Upper lobe of right lung (tissue), 1 donor: ENCODE measurements at regions not wholly inside any gene's neighbourhood (a gene's known extent, or its start where the extent isn't known, plus 50 kb on each side); places are given as distances from the start of the nearest gene placed in this dataset.

Experiments
- ATAC-seq: fragments of 200-7000 bp; cut with Tn5 transposase; one replicate; pipeline ENCODE4 v1.9.1; 2020; ENCODE audit warnings: mild to moderate bottlenecking, moderate library complexity
- DNase-seq: peaks from one replicate; pipeline ENCODE4 v3.0.0-alpha.2; 2020
- H3K27ac ChIP-seq: fragments of 200-600 bp; one replicate; pipeline ENCODE4 v1.8.0; 2022
- H3K27me3 ChIP-seq: fragments of 200-600 bp; one replicate; pipeline ENCODE4 v1.8.0; 2022; ENCODE audit warnings: mild to moderate bottlenecking
- H3K36me3 ChIP-seq: fragments of 200-600 bp; one replicate; pipeline ENCODE4 v1.8.0; 2022
- H3K4me1 ChIP-seq: fragments of 200-600 bp; one replicate; pipeline ENCODE4 v1.8.0; 2022
- H3K4me3 ChIP-seq: fragments of 200-600 bp; one replicate; pipeline ENCODE4 v1.8.0; 2022; ENCODE audit warnings: mild to moderate bottlenecking
- H3K9me3 ChIP-seq: fragments of 200-600 bp; one replicate; pipeline ENCODE4 v1.8.0; 2022
- CTCF ChIP-seq: fragments of 200-600 bp; IDR thresholded peaks from one replicate; pipeline ENCODE4 v1.8.0; 2022; ENCODE audit warnings: antibody characterized with exemption
- intact Hi-C: fragments of 100-400 bp; cut with DNase I; formaldehyde crosslinking; loops from one replicate; pipeline ENCODE4 v1.11.0; 2022
- donor health status: DM: no; HTN: yes; CAD: no; lungs with severe emphysema.

GRCh38 chr2:29991086-29991485 is 69.7 kb upstream of the ALK start:
- H3K9me3 ChIP-seq, result no peaks in the 10 kb centered on the region
- no peak overlapping the region for H3K4me3 ChIP-seq
- H3K4me1 ChIP-seq, result no peaks in the 10 kb centered on the region
- TF ChIP-seq CTCF, result no peak
- no peaks in the 10 kb centered on the region for H3K36me3 ChIP-seq
- H3K27me3 ChIP-seq, result peaks cover 2% of the 10 kb centered on the region
- DNase-seq, result no peak
- ATAC-seq, result no peak
- H3K27ac ChIP-seq, result no peak overlapping the region
- intact Hi-C loops, result no loop called here

- no peak overlapping the region for H3K4me3 ChIP-seq
- H3K9me3 ChIP-seq, result no peaks in the 10 kb centered on the region
- no peaks in the 10 kb centered on the region for H3K27me3 ChIP-seq
- H3K36me3 ChIP-seq, result no peaks in the 10 kb centered on the region
- H3K4me1 ChIP-seq, result no peaks in the 10 kb centered on the region
- DNase-seq (no peak), ATAC-seq (no peak)
- intact Hi-C loops, result no loop called here
- no peak overlapping the region for H3K27ac ChIP-seq
- TF ChIP-seq CTCF, result no peak
Measured at GRCh38 chr2:29995241-29995640, 73.9 kb upstream of the ALK start.

GRCh38 chr2:30003128-30003527 is 81.7 kb upstream of the ALK start:
- Histone ChIP-seq H3K36me3 (no peaks in the 10 kb centered on the region), H3K4me1 (no peaks in the 10 kb centered on the region), H3K27me3 (no peaks in the 10 kb centered on the region), H3K27ac (no peak overlapping the region), H3K9me3 (no peaks in the 10 kb centered on the region), H3K4me3 (no peak overlapping the region)
- DNase-seq, result no peak
- intact Hi-C loops, result no loop called here
- no peak for TF ChIP-seq CTCF
- ATAC-seq, result no peak

- ATAC-seq (no peak), DNase-seq (no peak)
- no peak overlapping the region for H3K4me3 ChIP-seq
- no peaks in the 10 kb centered on the region for H3K4me1 ChIP-seq
- TF ChIP-seq CTCF, result no peak
- H3K27me3 ChIP-seq, result no peaks in the 10 kb centered on the region
- no peaks in the 10 kb centered on the region for H3K9me3 ChIP-seq
- H3K27ac ChIP-seq, result no peak overlapping the region
- intact Hi-C loops, result no loop called here
- no peaks in the 10 kb centered on the region for H3K36me3 ChIP-seq
Measured at GRCh38 chr2:30022444-30023071, 101.2 kb upstream of the ALK start.

- TF ChIP-seq CTCF, result no peak
- intact Hi-C loops, result no loop called here
- Histone ChIP-seq H3K4me3 (no peak overlapping the region), H3K36me3 (no peaks in the 10 kb centered on the region), H3K27ac (no peak overlapping the region), H3K4me1 (no peaks in the 10 kb centered on the region), H3K9me3 (no peaks in the 10 kb centered on the region), H3K27me3 (no peaks in the 10 kb centered on the region)
- DNase-seq (no peak), ATAC-seq (no peak)
Measured at GRCh38 chr2:30024281-30024680, 102.9 kb upstream of the ALK start.
